Skin epidermis (tissue), 12 donors: ENCODE measurements at regions not wholly inside any gene's neighbourhood (a gene's known extent, or its start where the extent isn't known, plus 50 kb on each side); places are given as distances from the start of the nearest gene placed in this dataset.
"Not testable (repeated sequence)": the region's sequence is repeated elsewhere in the genome, so short reads cannot be mapped to it uniquely, and the experiment has no call there.

Source experiments
- H3K27ac ChIP-seq, 21 experiments: fragments of 200-600 bp; sonication (generic) in 11 of 21; one replicate each; pipeline ENCODE4 v1.5.0; 2020; ENCODE audit warnings: mild to moderate bottlenecking in 3 of 21, inconsistent platforms in 2 of 21, moderate library complexity in 2 of 21
- H3K4me3 ChIP-seq, 7 experiments: fragments of 200-600 bp; sonication (generic) in 2 of 7; one replicate each; pipeline ENCODE4 v1.5.0; 2020; ENCODE audit warnings: inconsistent platforms in 2 of 7, mild to moderate bottlenecking in 2 of 7, moderate library complexity in 1 of 7

GRCh38 chr7:76146374-76146773 is 55.3 kb upstream of the SRRM3 start:
- Histone ChIP-seq H3K27ac (no peak overlapping the region), H3K4me3 (no peak overlapping the region)

- H3K27ac ChIP-seq, H3K4me3 ChIP-seq: not testable (repeated sequence)
Measured at GRCh38 chr7:76148947-76149346, 52.7 kb upstream of the SRRM3 start.

GRCh38 chr7:76149847-76150691 is 51.6 kb upstream of the SRRM3 start:
- H3K27ac ChIP-seq, result no peak overlapping the region
- peak overlapping the region in 2 of 7 experiments; percentile 13 to 17 for H3K4me3 ChIP-seq
